Upper lobe of left lung (tissue), 6 donors: ENCODE measurements at regions not wholly inside any gene's neighbourhood (a gene's known extent, or its start where the extent isn't known, plus 50 kb on each side); places are given as distances from the start of the nearest gene placed in this dataset.

Experiments
- ATAC-seq, 2 donors: fragments of 200-7000 bp; cut with Tn5 transposase; one replicate each; pipeline ENCODE4 v1.9.1; 2022; ENCODE audit warnings: mild to moderate bottlenecking in 2 of 2, moderate library complexity in 2 of 2; ENCODE audit not compliant: low FRiP score in 2 of 2
- DNase-seq, 2 donors: peaks; one replicate each; pipeline ENCODE4 v3.0.0-alpha.2; 2019 to 2020
- H3K27ac ChIP-seq, 4 donors: fragments of 200-600 bp; sonication (generic); one replicate each; pipeline ENCODE4 v1.5.1; 2016 to 2019
- H3K27me3 ChIP-seq, 4 donors: fragments of 200-600 bp; sonication (generic); one replicate each; pipeline ENCODE4 v1.5.1; 2017 to 2019
- H3K36me3 ChIP-seq, 4 donors: fragments of 200-600 bp; sonication (generic); one replicate each; pipeline ENCODE4 v1.5.1; 2016 to 2019
- H3K4me1 ChIP-seq, 4 donors: fragments of 200-600 bp; sonication (generic); one replicate each; pipeline ENCODE4 v1.5.1; 2018 to 2019
- H3K4me3 ChIP-seq, 4 donors: fragments of 200-600 bp; sonication (generic); one replicate each; pipeline ENCODE4 v1.5.1; 2017 to 2019; ENCODE audit warnings: mild to moderate bottlenecking in 2 of 4, moderate library complexity in 1 of 4
- H3K9me3 ChIP-seq, 4 donors: fragments of 200-600 bp; sonication (generic); one replicate each; pipeline ENCODE4 v1.5.1; 2018 to 2019
- CTCF ChIP-seq, 6 experiments: fragments of 450-650 bp in 4 of 6; fragments of 200-600 bp in 2 of 6; sonication (generic) in 2 of 6; IDR thresholded peaks; one replicate each; pipeline ENCODE4 v1.5.1; 2016 to 2019; ENCODE audit warnings: antibody characterized with exemption in 6 of 6
- EP300 ChIP-seq, 4 donors: sonication (generic); formaldehyde crosslinking; IDR thresholded peaks; one replicate each; pipeline ENCODE4 v1.5.1; 2017; ENCODE audit warnings: antibody characterized with exemption in 4 of 4, control low read depth in 2 of 4
- POLR2A ChIP-seq, 4 donors: fragments of 450-650 bp; IDR thresholded peaks; one replicate each; pipeline ENCODE4 v1.5.1; 2016 to 2017; ENCODE audit warnings: antibody characterized with exemption in 4 of 4, mild to moderate bottlenecking in 2 of 4
- POLR2AphosphoS5 ChIP-seq, 2 donors: sonication (generic); formaldehyde crosslinking; IDR thresholded peaks; one replicate each; pipeline ENCODE4 v1.5.1; 2017; ENCODE audit warnings: antibody characterized with exemption in 2 of 2
- WGBS, 2 donors: methylation state at CpG; one replicate each; pipeline ENCODE4 v1.1.5; 2017 to 2018; 5-methylcytosine and 5-hydroxymethylcytosine counted together
- donor health status: DM: no; HTN: no; CAD: no; lungs with moderate emphysema.
- donor health status: DM: no; HTN: yes; CAD: no; lungs with severe emphysema.

- DNase-seq, result no peak
- TF ChIP-seq POLR2AphosphoS5 (IDR thresholded peaks at IDR 0.05), result no peak
- TF ChIP-seq CTCF (IDR thresholded peaks at IDR 0.05), result no peak
- no peak for TF ChIP-seq EP300 (IDR thresholded peaks at IDR 0.05)
- no peak for TF ChIP-seq POLR2A (IDR thresholded peaks at IDR 0.05)
- Histone ChIP-seq H3K9me3 (no peaks in the 10 kb centered on the region), H3K4me3 (no peak overlapping the region), H3K27ac (no peak overlapping the region), H3K4me1 (peaks cover 0 to 9% (median 0%) of the 10 kb centered on the region in 4 donors), H3K27me3 (no peaks in the 10 kb centered on the region), H3K36me3 (no peaks in the 10 kb centered on the region)
- 88 to 94% methylated on average over 6 of the region's 6 CpGs for WGBS, 2 donors
- no peak for ATAC-seq
These were observed 292.8 kb downstream of the SOX11 start for GRCh38 chr2:5984946-5985345.

- no peak for ATAC-seq
- H3K4me3 ChIP-seq, result no peak overlapping the region
- WGBS, 2 donors, result 88 to 92% methylated on average over 17 to 18 of the region's 18 CpGs
- no peak for DNase-seq
- no peaks in the 10 kb centered on the region for H3K27me3 ChIP-seq
- TF ChIP-seq POLR2AphosphoS5 (IDR thresholded peaks at IDR 0.05) (no peak), POLR2A (IDR thresholded peaks at IDR 0.05) (no peak)
- no peaks in the 10 kb centered on the region for H3K36me3 ChIP-seq
- H3K9me3 ChIP-seq, result no peaks in the 10 kb centered on the region
- H3K27ac ChIP-seq, result no peak overlapping the region
- peaks cover 0 to 9% (median 0%) of the 10 kb centered on the region in 4 donors for H3K4me1 ChIP-seq
These were observed 293.6 kb downstream of the SOX11 start for GRCh38 chr2:5985536-5986385.

GRCh38 chr2:5986801-5987787 is 294.9 kb downstream of the SOX11 start:
- no peak for TF ChIP-seq CTCF (IDR thresholded peaks at IDR 0.05)
- no peak for TF ChIP-seq POLR2A (IDR thresholded peaks at IDR 0.05)
- no peak for TF ChIP-seq POLR2AphosphoS5 (IDR thresholded peaks at IDR 0.05)
- TF ChIP-seq EP300 (IDR thresholded peaks at IDR 0.05), result no peak
- Histone ChIP-seq H3K4me1 (no peaks in the 10 kb centered on the region), H3K4me3 (no peak overlapping the region), H3K27ac (no peak overlapping the region), H3K36me3 (no peaks in the 10 kb centered on the region), H3K9me3 (no peaks in the 10 kb centered on the region), H3K27me3 (no peaks in the 10 kb centered on the region)
- 87 to 88% methylated on average over 12 of the region's 12 CpGs for WGBS, 2 donors
- DNase-seq (no peak), ATAC-seq (no peak)

DNA sequence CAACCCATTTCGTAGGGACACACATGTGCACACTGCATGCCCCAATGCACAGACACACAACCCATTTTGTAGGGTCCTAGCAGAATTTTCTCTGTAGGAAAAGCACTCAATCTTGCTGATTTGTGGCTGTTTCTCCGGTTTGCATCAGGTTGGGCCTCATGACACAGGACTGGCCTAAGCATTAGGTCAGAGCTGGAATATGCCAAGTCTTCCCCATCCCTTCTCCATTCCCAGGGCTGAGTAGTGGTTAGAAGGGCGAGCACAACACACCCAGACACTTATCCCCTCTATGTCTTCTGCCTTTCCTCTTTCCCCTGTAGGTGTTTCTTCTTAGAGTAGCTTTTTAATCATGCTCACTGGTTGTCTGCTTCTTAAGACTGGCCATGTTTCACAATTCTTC is 295.9 kb downstream of the SOX11 start:
- TF ChIP-seq EP300 (IDR thresholded peaks at IDR 0.05) (no peak), POLR2AphosphoS5 (IDR thresholded peaks at IDR 0.05) (no peak), CTCF (IDR thresholded peaks at IDR 0.05) (no peak), POLR2A (IDR thresholded peaks at IDR 0.05) (no peak)
- no peaks in the 10 kb centered on the region for H3K36me3 ChIP-seq
- no peak overlapping the region for H3K4me3 ChIP-seq
- H3K4me1 ChIP-seq, result no peaks in the 10 kb centered on the region
- ATAC-seq, result no peak
- no peaks in the 10 kb centered on the region for H3K9me3 ChIP-seq
- H3K27ac ChIP-seq, result no peak overlapping the region
- no peaks in the 10 kb centered on the region for H3K27me3 ChIP-seq
- no peak for DNase-seq
- WGBS, 2 donors, result 85% methylated on average over 3 of the region's 3 CpGs

GRCh38 chr2:5990086-5990485 is 297.9 kb downstream of the SOX11 start:
- TF ChIP-seq CTCF (IDR thresholded peaks at IDR 0.05), result no peak
- TF ChIP-seq POLR2A (IDR thresholded peaks at IDR 0.05), result no peak
- no peak for TF ChIP-seq POLR2AphosphoS5 (IDR thresholded peaks at IDR 0.05)
- no peak for TF ChIP-seq EP300 (IDR thresholded peaks at IDR 0.05)
- 82 to 92% methylated on average over 5 of the region's 5 CpGs for WGBS, 2 donors
- ATAC-seq, result no peak

More at GRCh38 chr2:5990086-5990485, 297.9 kb downstream of the SOX11 start:
- Histone ChIP-seq H3K9me3 (no peaks in the 10 kb centered on the region), H3K27me3 (no peaks in the 10 kb centered on the region), H3K4me1 (no peaks in the 10 kb centered on the region), H3K36me3 (no peaks in the 10 kb centered on the region), H3K27ac (no peak overlapping the region), H3K4me3 (no peak overlapping the region)
- no peak for DNase-seq
